ENCODE measurements at regions not wholly inside any gene's neighbourhood (a gene's known extent, or its start where the extent isn't known, plus 50 kb on each side); places are given as distances from the start of the nearest gene placed in this dataset.
A peak's percentile ranks its signal among the peaks of the same experiment; 100 is the strongest.

DNA sequence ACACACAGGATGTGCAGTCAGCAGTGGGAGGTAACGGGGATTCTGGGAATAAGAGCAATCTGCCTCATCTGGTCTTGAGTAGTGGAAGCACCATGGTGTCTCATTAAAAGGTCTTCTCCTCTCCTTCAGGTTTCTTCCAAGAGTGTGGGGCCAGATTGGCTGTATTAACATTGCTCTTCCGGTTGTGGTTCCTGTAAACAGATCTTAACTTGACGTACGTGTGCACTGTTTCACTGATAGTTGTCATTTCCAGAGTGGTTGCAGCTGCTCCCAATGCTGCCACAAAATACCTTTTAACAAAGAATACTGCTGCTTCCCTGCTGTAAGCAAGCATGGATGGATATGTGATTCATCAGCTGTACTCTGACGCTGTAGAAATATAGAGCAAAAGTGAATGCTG, 1443.4 kb upstream of the TENM3 start:
- DNase-seq = no peak

DNA sequence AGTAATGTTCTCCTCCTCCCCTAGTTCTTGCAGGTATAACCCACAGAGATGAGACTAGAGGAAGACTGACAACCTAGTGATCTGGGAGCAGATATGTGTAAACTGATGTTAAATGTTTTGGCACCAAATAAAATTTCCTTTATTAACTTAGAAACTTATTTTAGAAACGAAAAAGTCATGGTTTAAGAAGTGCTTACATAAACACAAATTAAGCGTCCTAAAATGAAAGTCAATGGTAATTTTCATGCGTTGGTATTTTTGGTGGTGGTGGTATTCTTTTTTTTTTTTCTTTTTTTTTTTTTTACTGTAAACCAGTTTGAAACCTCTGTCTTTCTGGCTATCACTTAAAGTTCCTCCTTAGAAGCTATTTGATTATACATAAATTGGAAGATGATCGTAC, 1438.1 kb upstream of the TENM3 start:
- DNase-seq = no peak

DNA sequence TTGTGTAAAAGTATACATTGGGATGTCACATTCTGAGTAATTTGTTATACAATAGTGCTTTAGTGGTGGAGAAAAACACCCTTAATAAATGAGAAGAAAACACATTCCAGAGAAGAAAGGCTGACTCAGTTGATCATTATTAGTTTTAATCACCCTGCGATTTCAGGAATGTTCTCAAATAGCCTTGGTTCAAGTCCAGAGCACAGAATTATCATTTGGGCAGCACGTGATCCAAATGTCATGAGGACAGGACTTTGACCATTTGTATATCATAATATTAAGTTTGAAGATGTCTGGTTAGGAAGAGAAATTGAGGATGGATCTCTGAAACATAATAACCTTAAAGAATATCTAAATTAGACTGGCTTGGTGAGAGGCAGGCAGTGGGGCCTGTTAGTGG, 1434.3 kb upstream of the TENM3 start:
- no peak for DNase-seq

- no peak for DNase-seq
Observed at GRCh38 chr4:180809439-180809838, 1433.8 kb upstream of the TENM3 start.

DNA sequence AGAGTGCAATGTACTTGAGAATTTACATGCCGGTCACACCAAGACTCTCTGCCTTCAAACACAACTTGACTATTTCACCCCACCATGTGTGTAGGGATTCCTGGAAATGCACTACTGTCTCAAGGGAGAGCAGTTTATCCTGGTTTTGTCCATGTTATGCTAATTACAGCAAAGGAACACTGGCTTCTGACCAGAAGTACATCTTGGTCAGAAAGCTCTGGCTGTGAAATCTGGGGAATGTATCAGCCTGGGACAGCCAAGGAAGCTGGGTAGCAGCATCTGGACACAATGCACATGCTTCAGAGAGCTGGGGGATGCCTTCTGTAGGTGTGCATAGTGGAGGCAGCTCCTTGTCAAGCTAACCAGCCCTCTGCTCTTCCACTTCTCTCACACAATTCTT, 1432.6 kb upstream of the TENM3 start:
- no peak for DNase-seq

DNA sequence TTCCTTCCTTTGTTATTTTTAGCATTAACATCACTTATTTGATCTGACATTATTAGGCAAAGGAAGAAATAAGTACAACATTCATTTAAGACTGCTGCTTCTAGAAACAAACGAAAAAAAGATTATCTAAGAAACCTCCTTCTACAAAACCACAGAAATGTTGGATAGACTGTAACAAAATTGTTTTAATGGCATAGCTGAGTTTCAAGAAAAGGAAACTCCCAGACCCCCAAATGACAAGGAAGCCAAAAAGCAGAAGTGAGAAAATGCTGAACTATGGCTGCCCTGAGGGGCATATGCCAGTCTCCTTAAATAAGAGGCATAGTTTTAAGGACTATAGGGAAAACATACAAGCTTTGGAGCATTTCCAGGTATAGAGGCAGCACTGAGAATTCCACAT, 1431.6 kb upstream of the TENM3 start:
- DNase-seq = no peak

DNA sequence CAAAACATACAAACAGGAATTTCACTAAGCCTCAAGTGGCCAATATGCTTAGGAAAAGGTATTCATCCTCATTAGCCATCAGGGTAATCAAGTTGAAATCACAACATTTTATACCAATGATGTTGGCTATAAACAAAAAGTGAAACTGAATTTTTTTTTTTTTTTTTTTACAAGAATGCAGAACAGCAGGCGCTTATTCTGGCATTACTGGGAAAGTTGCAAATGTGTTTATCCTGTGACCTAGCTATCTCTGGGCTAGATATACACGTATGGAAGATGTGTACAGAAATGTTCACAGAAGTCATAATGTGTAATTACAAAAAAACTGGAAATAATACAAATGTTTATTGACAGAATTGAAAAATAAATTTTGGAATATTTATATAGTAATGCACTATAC, 1430.4 kb upstream of the TENM3 start:
- DNase-seq = no peak

DNA sequence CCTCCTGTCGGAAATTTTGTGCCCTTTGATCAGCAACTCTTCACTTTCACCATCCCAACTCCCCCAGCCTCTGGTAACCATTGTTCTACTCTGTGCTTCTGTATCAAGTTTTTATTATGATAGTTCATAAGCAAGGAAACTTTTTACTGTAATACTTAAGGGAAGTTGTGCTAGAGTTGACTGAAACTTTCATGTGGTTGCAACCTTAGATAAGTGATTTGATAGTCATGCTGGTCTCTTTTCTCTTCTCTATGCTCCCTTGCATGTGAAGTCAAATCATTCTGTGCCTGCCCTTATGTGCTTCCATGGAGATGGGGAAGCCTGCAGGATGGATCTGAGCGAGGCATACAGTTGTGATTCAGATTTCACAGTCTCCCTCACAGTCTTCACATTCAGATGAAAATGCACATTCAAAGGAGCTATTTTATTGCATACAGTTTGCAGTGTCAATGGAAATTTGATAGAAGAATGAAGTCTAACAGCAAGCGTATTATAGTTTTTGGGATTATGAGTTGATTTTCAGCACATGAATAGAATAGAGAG, 1428.3 kb upstream of the TENM3 start:
- no peak for DNase-seq

- no peak for DNase-seq
Observed at GRCh38 chr4:180817529-180817928, 1425.7 kb upstream of the TENM3 start.

DNA sequence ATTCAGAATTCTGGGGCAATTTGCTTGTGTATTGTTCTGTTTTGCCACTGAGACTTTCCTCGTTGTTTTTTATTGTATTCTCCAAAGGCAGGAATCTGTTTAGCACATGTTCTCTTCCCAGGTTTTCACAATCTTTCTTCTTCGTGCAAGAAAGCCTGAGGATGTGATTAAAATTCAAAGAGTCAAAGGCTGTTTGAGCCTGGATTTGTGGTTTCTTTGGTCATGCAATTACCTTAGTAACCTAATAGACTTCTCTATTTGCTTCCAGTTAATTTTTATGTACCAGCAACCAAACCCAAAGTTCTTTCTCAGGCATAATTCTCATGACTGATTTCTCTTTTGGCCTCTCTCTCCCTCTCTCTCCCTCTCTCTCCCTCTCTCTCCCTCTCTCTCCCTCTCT, 1420.1 kb upstream of the TENM3 start:
- no peak for DNase-seq

DNA sequence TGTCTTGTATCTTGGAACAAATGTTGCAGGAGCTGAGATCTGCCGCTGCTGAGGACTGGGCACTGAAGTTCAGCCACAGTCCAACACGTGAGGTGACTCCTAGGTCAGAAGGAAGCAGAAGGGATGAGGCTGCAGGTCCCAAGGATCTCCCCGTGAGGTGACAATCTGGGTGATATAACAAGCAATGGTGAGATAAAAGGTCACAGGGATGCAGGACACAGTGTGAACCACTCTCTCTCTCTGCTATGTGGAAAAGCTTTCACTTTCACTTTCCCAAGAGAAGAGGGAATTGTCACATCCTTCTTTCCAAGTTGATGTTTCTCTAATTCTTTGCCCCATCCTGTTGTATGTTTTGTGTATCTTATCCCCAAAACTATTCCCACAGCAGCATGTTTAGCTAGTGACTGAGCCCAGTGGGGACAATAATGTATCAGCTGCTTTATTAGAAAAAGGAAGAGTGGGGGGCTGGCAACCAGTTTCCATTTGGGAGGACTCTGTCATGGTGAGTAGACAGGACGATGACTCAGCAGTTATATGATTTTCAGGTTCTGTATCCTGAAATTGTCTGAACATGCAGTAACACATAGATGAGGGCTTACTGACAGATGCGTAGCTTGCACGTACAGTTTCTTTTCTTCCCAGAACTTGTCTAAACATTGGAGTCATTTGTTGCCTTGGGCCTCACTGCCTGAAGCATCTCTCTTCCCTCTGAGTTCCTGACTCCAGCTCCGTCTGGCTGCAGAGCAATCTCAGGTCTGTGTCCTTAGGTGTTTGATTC, 1415.8 kb upstream of the TENM3 start:
- DNase-seq = no peak

GRCh38 chr4:180828455-180829018, 1414.7 kb upstream of the TENM3 start:
- DNase-seq = peak; percentile 49

DNA sequence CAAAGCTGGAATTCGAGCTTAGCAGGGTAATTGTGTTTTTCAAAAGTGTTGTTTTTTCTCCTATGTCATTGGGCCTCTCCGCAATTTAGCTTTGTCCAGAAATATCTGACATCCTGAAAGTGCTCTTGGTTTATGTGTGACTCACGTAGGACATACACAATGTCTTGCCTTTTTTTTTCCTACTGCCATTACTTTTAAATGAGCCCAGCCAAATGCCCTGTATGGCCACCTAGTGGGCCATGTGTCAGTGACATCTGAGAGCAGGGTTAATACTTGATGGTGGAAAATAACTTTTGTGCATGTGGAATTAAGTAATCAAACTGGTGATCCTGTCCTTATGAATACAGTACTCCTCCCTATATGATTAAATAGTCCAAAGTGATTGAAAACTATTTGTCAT, 1411.1 kb upstream of the TENM3 start:
- no peak for DNase-seq

DNA sequence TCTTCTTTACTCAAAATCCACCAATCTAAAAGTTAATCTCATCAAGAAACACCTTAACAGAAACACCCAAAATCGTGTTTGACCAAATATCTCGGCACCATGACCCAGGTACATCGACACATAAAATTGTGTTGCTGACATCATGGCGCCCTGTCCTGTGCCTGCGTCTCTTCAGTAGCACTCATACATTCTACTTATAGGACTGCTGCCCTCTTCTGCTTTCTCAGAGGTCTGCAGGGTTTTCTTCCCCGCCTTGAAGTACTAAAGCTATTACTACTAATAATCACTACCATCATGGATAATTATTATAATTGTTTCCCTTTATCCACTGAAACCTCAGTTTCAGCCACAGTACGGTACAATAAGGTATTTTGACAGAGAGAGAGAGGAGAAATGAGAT, 1403.1 kb upstream of the TENM3 start:
- no peak for DNase-seq

- no peak for DNase-seq
Observed at GRCh38 chr4:180850318-180850940, 1392.8 kb upstream of the TENM3 start.

DNA sequence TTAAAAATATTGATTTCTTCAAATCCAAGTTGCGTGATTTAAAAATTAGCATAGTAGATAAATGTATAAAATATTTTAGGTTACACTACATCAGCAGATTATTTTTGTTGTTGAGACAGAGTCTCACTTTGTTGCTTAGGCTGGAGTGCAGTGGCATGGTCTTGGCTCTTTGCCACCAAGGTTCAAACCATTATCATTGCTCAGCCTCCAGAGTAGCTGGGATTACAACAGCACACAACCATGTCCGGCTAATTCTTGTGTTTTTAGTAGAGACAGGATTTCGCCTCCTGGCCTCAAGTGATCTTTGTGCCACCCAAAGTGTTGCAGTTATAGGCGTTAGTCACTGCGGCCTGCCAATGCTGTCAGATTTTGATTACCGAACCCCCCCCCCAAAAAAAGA, 1390.5 kb upstream of the TENM3 start:
- DNase-seq = no peak

GRCh38 chr4:180855184-180855583, 1388.0 kb upstream of the TENM3 start:
- DNase-seq = no peak

GRCh38 chr4:180860089-180860720, 1383.0 kb upstream of the TENM3 start:
- DNase-seq = no peak

- no peak for DNase-seq
Observed at GRCh38 chr4:180861651-180862050, 1381.6 kb upstream of the TENM3 start.

GRCh38 chr4:180866933-180867643, 1376.1 kb upstream of the TENM3 start:
- DNase-seq = no peak

- no peak for DNase-seq
Observed at GRCh38 chr4:180870623-180871022, 1372.6 kb upstream of the TENM3 start.

GRCh38 chr4:180898305-180898704, 1344.9 kb upstream of the TENM3 start:
- DNase-seq = no peak

GRCh38 chr4:180900781-180901180, 1342.4 kb upstream of the TENM3 start:
- DNase-seq = no peak

All from NCI-H1436 treated with DMSO at 0.1 percent for 48 hours (cell line).